ENCODE measurements at regions not wholly inside any gene's neighbourhood (a gene's known extent, or its start where the extent isn't known, plus 50 kb on each side); places are given as distances from the start of the nearest gene placed in this dataset.

DNA sequence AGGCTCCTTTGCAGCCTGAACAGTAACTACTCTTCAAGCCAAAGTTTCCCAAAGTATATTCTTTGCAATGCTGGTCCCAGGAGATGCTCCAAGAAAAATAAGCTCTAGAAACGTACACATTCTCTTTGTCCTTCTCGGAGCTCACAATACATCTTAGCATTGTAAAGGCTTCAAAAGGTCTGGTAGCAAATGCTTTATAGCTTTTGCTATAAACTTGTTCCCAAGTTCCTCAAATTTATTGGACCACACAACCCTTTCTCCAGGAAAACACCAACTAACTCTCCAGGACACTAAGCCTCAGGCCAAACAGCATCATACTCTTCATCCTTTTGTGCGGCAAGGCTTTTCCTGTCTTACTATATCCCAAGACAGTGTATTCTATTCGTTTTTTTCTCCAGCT lies 455.6 kb upstream of the PROK2 start:
- TF ChIP-seq SMC3 (IDR thresholded peaks at IDR 0.05; ENCODE audit: low read depth, low read length) (no peak), MAZ (IDR thresholded peaks at IDR 0.05; ENCODE audit: borderline replicate concordance, low read depth, low read length) (no peak), CEBPB (IDR thresholded peaks at IDR 0.05; ENCODE audit: low read depth, low read length) (no peak)
- H3K4me1 ChIP-seq (ENCODE audit: control insufficient read depth, insufficient read depth, low read length) = no peaks in the 10 kb centered on the region; the same call in 1 of the 2 replicates
- H3K27ac ChIP-seq (ENCODE audit: insufficient read depth, low read length) = no peak overlapping the region
- in situ Hi-C loops (cut with MboI; ENCODE audit: low sequenced_read_pairs) = no loop called here
- no peak overlapping the region for H3K23ac ChIP-seq (ENCODE audit: low read depth, low read length)
- no peak overlapping the region for H2AK9ac ChIP-seq (replicated peaks; ENCODE audit: low read depth, low read length, poor library complexity)
- H4K8ac ChIP-seq (ENCODE audit: low read depth in 2 of 2, low read length in 2 of 2) = no peak overlapping the region
- H4K20me1 ChIP-seq (ENCODE audit: insufficient read depth, low read length) = no peaks in the 10 kb centered on the region
- H2AFZ ChIP-seq (replicated peaks; ENCODE audit: low read length, poor library complexity) = no peak overlapping the region
- intact Hi-C loops (cut with micrococcal nuclease) = no loop called here
- ATAC-seq (ENCODE audit: low read depth) = no peak
- no peak overlapping the region for H3K56ac ChIP-seq (ENCODE audit: extremely low read depth, insufficient read depth, low read length)
- BruUV-seq (replicated peaks) = no TSS peak
- no peak overlapping the region for H3K4ac ChIP-seq (ENCODE audit: low read depth, low read length)
- WGBS, 2 experiments (ENCODE audit: extremely low coverage in 2 of 2, insufficient read length in 1 of 2) = no CpG with 5 or more reads among the region's 4 CpGs
- no peak overlapping the region for H2AK5ac ChIP-seq (ENCODE audit: low read depth, low read length)
- ChIA-PET CTCF (interaction anchor here (0.8 kb wide), 1 partner anchor 551 kb away, joined by 3 read pairs; no protein-coding TSS in a partner anchor), POLR2A (ENCODE audit: unreplicated experiment) (no interaction called here)
- H3K36me3 ChIP-seq (ENCODE audit: control insufficient read depth, insufficient read depth, low read length) = no peaks in the 10 kb centered on the region
- no peaks in the 10 kb centered on the region; the same call in 1 of the 2 replicates for H3K9me1 ChIP-seq (ENCODE audit: insufficient read depth, low read length)
- H2BK20ac ChIP-seq (ENCODE audit: low read depth, low read length) = no peak overlapping the region
- no peak overlapping the region for H3K4me2 ChIP-seq (ENCODE audit: low read depth, low read length)
- H2BK120ac ChIP-seq (ENCODE audit: low read depth, low read length) = no peak overlapping the region
- peaks cover 28% of the 10 kb centered on the region for H3K27me3 ChIP-seq (ENCODE audit: control insufficient read depth, insufficient read depth, low read length)
- no peak overlapping the region for H4K5ac ChIP-seq (ENCODE audit: low read depth, low read length)
- no peak overlapping the region for H2BK15ac ChIP-seq (ENCODE audit: low read depth, low read length)
- no peaks in the 10 kb centered on the region for H3K79me1 ChIP-seq (ENCODE audit: low read depth in 1 of 2, low read length in 2 of 2)
- DNase-seq = no peak
- dilution Hi-C loops (cut with HindIII; ENCODE audit: low sequenced_read_pairs, unreplicated experiment) = no loop called here
- no peak overlapping the region for H2BK5ac ChIP-seq (ENCODE audit: low read depth, low read length, poor library complexity, severe bottlenecking)
- H3K4me3 ChIP-seq (ENCODE audit: insufficient read depth, low read depth, low read length) = no peak overlapping the region
- H3K9me3 ChIP-seq (ENCODE audit: control insufficient read depth, insufficient read depth, low read length) = no peaks in the 10 kb centered on the region
- H3K9ac ChIP-seq (ENCODE audit: low read depth, low read length) = no peak overlapping the region
- H3K18ac ChIP-seq (ENCODE audit: low read depth, low read length) = no peak overlapping the region
- H4K91ac ChIP-seq (ENCODE audit: insufficient read depth, low read depth, low read length) = no peak overlapping the region
- no peak overlapping the region for H3K14ac ChIP-seq (replicated peaks; ENCODE audit: low read depth, low read length)

Measured in IMR-90 (cell line).